Activated T-cell treated with anti-CD3 and anti-CD28 coated beads, Interleukin-2, amount 50 U/mL, for 4 hours (primary cell): ENCODE measurements at regions not wholly inside any gene's neighbourhood (a gene's known extent, or its start where the extent isn't known, plus 50 kb on each side); places are given as distances from the start of the nearest gene placed in this dataset.
"Not testable (repeated sequence)": the region's sequence is repeated elsewhere in the genome, so short reads cannot be mapped to it uniquely, and the experiment has no call there.

Source experiments
- ATAC-seq, 2 donors: fragments of 200-7000 bp; cut with Tn5 transposase; one replicate each; pipeline ENCODE4 v1.10.0; 2021
- DNase-seq: peaks from one replicate; pipeline ENCODE4 v3.0.0-alpha.2; 2020
- H3K27me3 Mint-ChIP-seq: one replicate; pipeline ENCODE4 v1.8.0; 2021; ENCODE audit warnings: low read depth, mixed read lengths
- H3K36me3 Mint-ChIP-seq: one replicate; pipeline ENCODE4 v1.8.0; 2022; ENCODE audit warnings: mixed read lengths; ENCODE audit not compliant: insufficient read depth
- H3K4me1 Mint-ChIP-seq: one replicate; pipeline ENCODE4 v1.8.0; 2021; ENCODE audit warnings: low read depth, mixed read lengths
- H3K4me3 Mint-ChIP-seq: one replicate; pipeline ENCODE4 v1.8.0; 2021; ENCODE audit warnings: mild to moderate bottlenecking, moderate library complexity, mixed read lengths
- H3K9me3 Mint-ChIP-seq: one replicate; pipeline ENCODE4 v1.8.0; 2021; ENCODE audit warnings: mixed read lengths

DNA sequence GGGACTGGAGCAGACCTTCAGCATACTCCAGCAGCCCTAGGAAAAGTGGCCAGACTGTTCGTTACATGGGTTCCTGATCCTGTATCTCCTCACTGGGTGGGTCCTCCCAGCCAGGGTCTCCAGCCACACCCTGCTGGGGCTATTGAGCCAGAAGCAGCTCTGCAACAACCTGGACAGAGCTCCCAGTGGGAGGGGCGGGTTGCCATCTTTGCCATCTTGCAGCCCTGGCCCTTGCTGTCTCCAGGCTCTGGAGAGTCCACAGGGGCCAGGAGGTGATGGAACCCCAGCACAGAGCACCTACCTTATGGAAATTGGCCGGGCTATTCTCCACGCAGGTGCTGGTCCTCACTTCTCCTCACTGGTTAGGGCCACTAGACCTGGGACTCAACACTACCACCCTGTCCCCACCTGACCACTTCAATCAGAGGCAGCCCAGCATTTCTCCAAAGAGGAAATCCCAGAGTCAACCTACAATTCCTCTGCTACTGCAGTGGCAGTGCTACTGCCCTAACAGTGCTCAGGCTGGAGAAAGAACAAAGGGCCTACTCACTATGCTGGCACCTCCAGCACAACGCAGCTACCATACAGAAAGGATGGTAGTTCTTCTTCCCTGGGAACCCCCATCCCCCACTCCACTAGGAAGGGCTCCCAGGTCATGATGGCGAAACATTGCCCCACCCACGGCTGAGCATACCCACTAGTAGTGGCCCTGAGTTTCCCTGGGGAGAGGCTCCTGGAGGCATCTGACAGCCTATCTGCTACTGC, 290.2 kb upstream of the NCAM1 start:
- Mint-ChIP-seq H3K27me3 (peaks cover 4% of the 10 kb centered on the region), H3K9me3 (no peaks in the 10 kb centered on the region)
- no peak for ATAC-seq

DNA sequence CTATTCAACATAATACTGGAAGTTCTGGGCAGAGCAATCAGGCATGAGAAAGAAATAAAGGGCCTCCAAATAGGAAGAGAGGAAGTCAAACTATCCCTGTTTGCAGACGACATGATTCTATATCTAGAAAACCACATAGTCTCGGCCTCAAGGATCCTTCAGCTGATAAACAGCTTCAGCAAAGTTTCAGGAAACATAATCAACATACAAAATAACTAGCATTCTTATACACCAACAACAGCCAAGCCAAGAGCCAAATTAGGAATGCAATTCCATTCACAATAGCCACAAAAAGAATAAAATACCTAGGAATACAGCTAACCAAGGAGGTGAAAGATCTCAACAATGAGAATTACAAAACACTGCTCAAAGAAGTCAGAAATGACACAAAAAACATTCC, 287.8 kb upstream of the NCAM1 start:
- not testable (repeated sequence) for H3K9me3 Mint-ChIP-seq, ATAC-seq, DNase-seq, H3K4me1 Mint-ChIP-seq, H3K4me3 Mint-ChIP-seq, H3K27me3 Mint-ChIP-seq, H3K36me3 Mint-ChIP-seq

More for the DNA sequence above, 290.2 kb upstream of the NCAM1 start:
- Mint-ChIP-seq H3K36me3 (no peaks in the 10 kb centered on the region), H3K4me3 (no peak overlapping the region), H3K4me1 (no peaks in the 10 kb centered on the region)
- DNase-seq: no peak

- Mint-ChIP-seq H3K4me1 (no peaks in the 10 kb centered on the region), H3K4me3 (no peak overlapping the region), H3K36me3 (no peaks in the 10 kb centered on the region), H3K9me3 (peaks cover 5% of the 10 kb centered on the region), H3K27me3 (peaks cover 3% of the 10 kb centered on the region)
- DNase-seq (no peak), ATAC-seq (no peak)
Observed at GRCh38 chr11:112685111-112685510, 276.1 kb upstream of the NCAM1 start.

- H3K36me3 Mint-ChIP-seq: no peaks in the 10 kb centered on the region
- no peaks in the 10 kb centered on the region for H3K9me3 Mint-ChIP-seq
- no peak overlapping the region for H3K4me3 Mint-ChIP-seq
- peaks cover 3% of the 10 kb centered on the region for H3K27me3 Mint-ChIP-seq
- ATAC-seq: no peak
- DNase-seq: no peak
- H3K4me1 Mint-ChIP-seq: no peaks in the 10 kb centered on the region
Observed at GRCh38 chr11:112689851-112690250, 271.4 kb upstream of the NCAM1 start.

DNA sequence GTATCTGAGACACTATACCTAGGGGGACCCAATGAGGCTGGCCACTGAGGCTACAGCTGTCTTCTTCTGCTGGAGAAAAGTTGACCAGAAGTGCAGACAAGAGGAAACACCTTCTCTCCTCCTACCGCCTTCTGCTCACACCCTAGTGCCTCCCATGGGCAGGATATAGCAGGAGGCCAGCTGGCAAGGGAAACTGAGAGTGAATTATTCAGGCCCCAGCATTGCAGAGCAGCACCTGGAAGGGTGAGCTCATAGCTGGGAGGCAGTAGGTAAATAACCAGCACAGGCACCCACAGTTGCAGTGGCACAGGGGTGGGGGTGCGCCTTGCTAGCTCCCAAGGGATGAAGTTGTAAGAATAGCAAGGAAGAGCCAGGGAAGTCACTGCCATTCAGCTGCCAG, 267.4 kb upstream of the NCAM1 start:
- Mint-ChIP-seq H3K36me3 (no peaks in the 10 kb centered on the region), H3K27me3 (no peaks in the 10 kb centered on the region), H3K4me3 (no peak overlapping the region), H3K4me1 (no peaks in the 10 kb centered on the region), H3K9me3 (no peaks in the 10 kb centered on the region)
- ATAC-seq: no peak
- DNase-seq: no peak

DNA sequence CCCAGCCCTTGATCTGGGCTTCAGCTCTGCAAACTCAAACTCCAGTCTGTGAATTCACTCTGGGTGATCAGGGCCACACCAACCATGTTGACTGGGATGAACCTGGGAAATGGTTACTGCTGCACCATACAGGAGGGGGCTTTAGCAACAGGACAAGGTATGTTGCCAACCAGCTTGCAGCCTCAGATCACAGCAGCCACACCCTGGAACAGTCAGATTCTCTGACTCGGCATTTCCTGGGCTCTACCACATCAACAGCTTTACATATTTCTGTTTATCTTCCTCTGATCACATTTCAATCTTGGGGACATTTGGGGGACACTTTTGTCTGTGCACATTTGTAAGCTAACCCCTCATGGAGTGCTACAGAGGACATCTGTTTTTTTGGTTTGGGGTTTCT, 267.0 kb upstream of the NCAM1 start:
- Mint-ChIP-seq H3K36me3 (no peaks in the 10 kb centered on the region), H3K4me3 (no peak overlapping the region), H3K27me3 (no peaks in the 10 kb centered on the region)

GRCh38 chr11:112694813-112695212, 266.4 kb upstream of the NCAM1 start:
- no peaks in the 10 kb centered on the region for H3K27me3 Mint-ChIP-seq
- no peak overlapping the region for H3K4me3 Mint-ChIP-seq
- ATAC-seq (no peak), DNase-seq (no peak)
- H3K4me1 Mint-ChIP-seq: no peaks in the 10 kb centered on the region
- no peaks in the 10 kb centered on the region for H3K9me3 Mint-ChIP-seq
- H3K36me3 Mint-ChIP-seq: no peaks in the 10 kb centered on the region

More for the DNA sequence above, 267.0 kb upstream of the NCAM1 start:
- no peaks in the 10 kb centered on the region for H3K4me1 Mint-ChIP-seq
- no peak for DNase-seq
- no peaks in the 10 kb centered on the region for H3K9me3 Mint-ChIP-seq
- ATAC-seq: no peak

DNA sequence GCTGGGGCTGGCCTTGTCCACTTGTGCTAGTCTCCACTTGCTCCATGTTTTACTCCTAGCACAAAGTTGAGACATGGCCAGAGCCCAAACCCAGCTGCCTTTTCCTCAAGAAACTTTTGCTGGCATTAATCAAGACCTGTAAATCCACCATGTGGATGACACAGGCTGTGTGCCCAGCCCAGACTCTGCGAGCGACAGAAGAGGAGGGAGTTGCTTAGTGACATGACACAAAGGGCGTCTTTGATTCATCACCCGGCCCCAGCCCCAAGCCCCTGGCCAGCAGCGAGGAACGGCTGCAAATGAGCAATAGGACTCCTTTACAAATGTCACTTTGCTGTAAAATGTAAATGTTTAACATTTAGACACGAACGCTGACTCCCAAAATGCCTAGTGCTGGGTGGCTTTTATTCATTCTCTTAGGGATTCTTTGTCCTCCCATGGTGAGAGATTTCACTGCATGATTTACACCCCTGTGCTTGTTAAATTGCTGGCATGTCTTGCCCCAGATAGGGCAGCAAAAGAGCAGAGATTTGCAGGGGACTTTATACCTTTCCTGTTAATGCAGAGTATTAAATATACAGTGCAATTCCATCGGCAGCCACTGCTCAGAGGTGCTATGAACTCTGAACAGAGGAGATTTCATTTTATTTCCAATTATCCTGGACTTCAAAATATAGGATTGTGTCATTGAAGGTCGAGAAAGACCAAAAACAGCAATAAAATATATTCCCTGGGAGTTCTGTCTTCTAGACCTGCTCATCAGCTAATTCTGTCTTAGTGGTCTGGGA, 263.6 kb upstream of the NCAM1 start:
- no peaks in the 10 kb centered on the region for H3K36me3 Mint-ChIP-seq
- DNase-seq (no peak), ATAC-seq (no peak)
- H3K9me3 Mint-ChIP-seq: peaks cover 5% of the 10 kb centered on the region
- no peaks in the 10 kb centered on the region for H3K27me3 Mint-ChIP-seq
- no peaks in the 10 kb centered on the region for H3K4me1 Mint-ChIP-seq
- H3K4me3 Mint-ChIP-seq: no peak overlapping the region

DNA sequence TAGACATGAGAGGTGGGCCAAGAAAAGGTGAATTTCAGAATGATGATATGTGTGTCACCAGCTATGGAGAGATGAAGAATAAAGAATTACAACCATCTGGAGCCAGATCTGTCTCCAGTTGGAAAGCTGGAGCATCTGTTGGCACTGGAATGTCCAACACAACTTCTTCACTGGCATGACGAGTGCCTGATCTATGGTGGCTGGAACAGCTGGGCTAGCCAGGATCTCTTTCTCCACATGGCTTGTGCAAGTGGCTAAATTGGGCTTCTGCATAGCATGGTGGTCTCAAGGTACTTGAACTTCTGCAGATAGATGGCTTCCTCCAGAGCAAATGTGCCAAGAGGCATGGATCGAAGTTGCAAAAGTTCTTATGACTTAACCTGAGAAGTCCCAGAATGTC, 256.1 kb upstream of the NCAM1 start:
- no peak for ATAC-seq
- Mint-ChIP-seq H3K4me3 (no peak overlapping the region), H3K4me1 (no peaks in the 10 kb centered on the region)

DNA sequence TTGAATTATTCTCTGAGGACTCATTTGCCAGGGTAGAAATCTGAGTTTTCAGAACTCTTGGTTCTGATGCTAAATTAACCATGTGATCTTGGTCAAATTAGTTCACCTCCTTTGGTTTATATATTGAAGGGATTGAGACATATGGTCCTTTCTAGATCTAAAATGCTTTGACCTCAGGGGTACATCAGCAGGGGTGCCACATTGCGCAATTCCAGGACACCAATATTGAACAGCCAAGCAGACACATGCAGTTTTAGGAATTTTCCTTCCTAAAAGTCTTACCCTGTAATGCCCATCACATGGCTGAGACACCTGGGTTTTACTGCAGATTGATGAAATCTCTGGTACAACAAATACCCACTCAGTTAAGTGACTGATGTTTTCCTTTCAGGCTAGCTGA, 254.4 kb upstream of the NCAM1 start:
- ATAC-seq (no peak), DNase-seq (no peak)
- Mint-ChIP-seq H3K4me3 (no peak overlapping the region), H3K36me3 (no peaks in the 10 kb centered on the region), H3K9me3 (peaks cover 7% of the 10 kb centered on the region), H3K27me3 (peaks cover 19% of the 10 kb centered on the region), H3K4me1 (no peaks in the 10 kb centered on the region)

More for the DNA sequence above, 256.1 kb upstream of the NCAM1 start:
- H3K27me3 Mint-ChIP-seq: peaks cover 17% of the 10 kb centered on the region
- H3K9me3 Mint-ChIP-seq: peaks cover 9% of the 10 kb centered on the region
- no peak for DNase-seq
- no peaks in the 10 kb centered on the region for H3K36me3 Mint-ChIP-seq

- H3K9me3 Mint-ChIP-seq, H3K4me1 Mint-ChIP-seq, H3K27me3 Mint-ChIP-seq, ATAC-seq, DNase-seq, H3K4me3 Mint-ChIP-seq, H3K36me3 Mint-ChIP-seq: not testable (repeated sequence)
Observed at GRCh38 chr11:112714340-112714739, 246.9 kb upstream of the NCAM1 start.

GRCh38 chr11:112715056-112715455, 246.2 kb upstream of the NCAM1 start:
- Mint-ChIP-seq H3K27me3 (peaks cover 4% of the 10 kb centered on the region), H3K4me3 (no peak overlapping the region), H3K36me3 (no peaks in the 10 kb centered on the region), H3K9me3 (no peaks in the 10 kb centered on the region), H3K4me1 (no peaks in the 10 kb centered on the region)
- DNase-seq (no peak), ATAC-seq (no peak)

GRCh38 chr11:112718483-112718882, 242.7 kb upstream of the NCAM1 start:
- Mint-ChIP-seq H3K27me3 (peaks cover 11% of the 10 kb centered on the region), H3K4me3 (no peak overlapping the region), H3K4me1 (no peaks in the 10 kb centered on the region), H3K36me3 (no peaks in the 10 kb centered on the region), H3K9me3 (no peaks in the 10 kb centered on the region)
- ATAC-seq: no peak
- DNase-seq: no peak

- no peaks in the 10 kb centered on the region for H3K36me3 Mint-ChIP-seq
- no peaks in the 10 kb centered on the region for H3K4me1 Mint-ChIP-seq
- no peaks in the 10 kb centered on the region for H3K9me3 Mint-ChIP-seq
- H3K27me3 Mint-ChIP-seq: peaks cover 11% of the 10 kb centered on the region
- no peak overlapping the region for H3K4me3 Mint-ChIP-seq
- ATAC-seq (no peak), DNase-seq (no peak)
Observed at GRCh38 chr11:112719736-112720525, 241.3 kb upstream of the NCAM1 start.
